ENCODE measurements at regions not wholly inside any gene's neighbourhood (a gene's known extent, or its start where the extent isn't known, plus 50 kb on each side); places are given as distances from the start of the nearest gene placed in this dataset.

DNA sequence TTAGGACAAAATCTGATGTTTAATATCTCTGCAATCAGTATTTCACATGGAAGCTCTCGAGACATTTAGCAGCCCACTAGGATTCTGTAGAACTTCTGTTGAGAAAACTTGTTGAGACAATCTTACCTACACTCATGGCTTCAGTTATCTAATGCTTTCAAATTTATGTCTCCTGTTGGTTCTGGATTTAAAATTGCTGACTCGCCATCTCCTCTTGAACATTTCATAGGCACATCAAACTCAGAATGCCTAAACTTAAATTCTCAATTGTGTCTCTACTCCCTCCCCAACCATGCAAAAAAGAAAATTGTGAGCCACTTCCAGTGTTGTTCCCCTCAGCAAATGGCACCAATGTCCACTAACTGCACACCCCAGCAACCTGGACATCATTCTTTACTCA is 142.5 kb upstream of the AHI1 start:
- TF ChIP-seq, protein P1, sequence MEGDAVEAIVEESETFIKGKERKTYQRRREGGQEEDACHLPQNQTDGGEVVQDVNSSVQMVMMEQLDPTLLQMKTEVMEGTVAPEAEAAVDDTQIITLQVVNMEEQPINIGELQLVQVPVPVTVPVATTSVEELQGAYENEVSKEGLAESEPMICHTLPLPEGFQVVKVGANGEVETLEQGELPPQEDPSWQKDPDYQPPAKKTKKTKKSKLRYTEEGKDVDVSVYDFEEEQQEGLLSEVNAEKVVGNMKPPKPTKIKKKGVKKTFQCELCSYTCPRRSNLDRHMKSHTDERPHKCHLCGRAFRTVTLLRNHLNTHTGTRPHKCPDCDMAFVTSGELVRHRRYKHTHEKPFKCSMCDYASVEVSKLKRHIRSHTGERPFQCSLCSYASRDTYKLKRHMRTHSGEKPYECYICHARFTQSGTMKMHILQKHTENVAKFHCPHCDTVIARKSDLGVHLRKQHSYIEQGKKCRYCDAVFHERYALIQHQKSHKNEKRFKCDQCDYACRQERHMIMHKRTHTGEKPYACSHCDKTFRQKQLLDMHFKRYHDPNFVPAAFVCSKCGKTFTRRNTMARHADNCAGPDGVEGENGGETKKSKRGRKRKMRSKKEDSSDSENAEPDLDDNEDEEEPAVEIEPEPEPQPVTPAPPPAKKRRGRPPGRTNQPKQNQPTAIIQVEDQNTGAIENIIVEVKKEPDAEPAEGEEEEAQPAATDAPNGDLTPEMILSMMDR (IDR thresholded peaks at IDR 0.05): no peak
- TF ChIP-seq POLR2A (IDR thresholded peaks at IDR 0.05): no peak
